ENCODE measurements at regions not wholly inside any gene's neighbourhood (a gene's known extent, or its start where the extent isn't known, plus 50 kb on each side); places are given as distances from the start of the nearest gene placed in this dataset.

DNA sequence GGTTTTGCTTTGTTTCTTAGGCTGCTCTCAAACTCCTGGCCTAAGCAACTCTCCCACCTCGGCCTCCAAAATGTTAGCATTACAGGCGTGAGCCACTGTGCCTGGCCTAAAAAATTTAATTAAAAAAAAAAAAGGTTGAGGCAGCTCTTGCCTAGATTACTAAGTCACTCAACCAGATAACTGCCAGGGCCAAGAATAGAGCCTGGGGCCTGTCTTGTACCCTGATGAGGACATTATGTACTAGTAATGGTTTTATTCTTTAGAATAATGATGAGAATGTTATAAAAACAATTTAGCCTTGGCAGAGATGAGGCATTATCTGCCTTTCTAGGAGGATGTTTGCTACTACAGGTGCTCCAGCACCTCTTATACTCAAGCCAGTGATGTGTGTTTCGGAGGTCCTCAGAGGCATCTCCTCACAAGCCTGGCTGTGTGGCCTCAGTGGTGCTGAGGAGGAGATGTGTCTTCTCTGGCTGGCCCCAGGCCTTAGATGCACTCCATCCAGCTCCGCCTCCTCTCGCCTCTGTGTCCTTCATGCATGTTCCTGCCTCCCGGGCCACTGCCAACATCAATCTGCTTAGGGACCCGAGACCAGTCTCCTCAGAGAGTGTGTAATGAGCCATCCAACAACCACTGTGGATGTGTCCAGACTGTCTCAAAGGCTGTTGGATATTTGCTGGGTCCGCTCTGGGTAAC, 337.7 kb upstream of the GATB start:
- Histone ChIP-seq H3K27me3 (ENCODE audit: low read length) (no peaks in the 10 kb centered on the region), H3K79me2 (ENCODE audit: low read length) (no peaks in the 10 kb centered on the region), H3F3A (ENCODE audit: low read length, unreplicated experiment) (peaks cover 5% of the 10 kb centered on the region), H3K4me3 (ENCODE audit: low read length) (no peak overlapping the region), H3K4me1 (ENCODE audit: insufficient read depth, low read length) (peaks cover 59% of the 10 kb centered on the region), H3K36me3 (ENCODE audit: low read depth, low read length) (no peaks in the 10 kb centered on the region), H2AFZ (ENCODE audit: low read length) (no peak overlapping the region), H4K20me1 (ENCODE audit: low read length) (no peaks in the 10 kb centered on the region), H3K9me2 (replicated peaks; ENCODE audit: low read length) (no peaks in the 10 kb centered on the region), H3K27ac (ENCODE audit: low read length) (no peak overlapping the region), H3K9ac (ENCODE audit: low read length) (no peak overlapping the region), H3K4me2 (ENCODE audit: low read length) (no peak overlapping the region), H3K9me3 (ENCODE audit: low read length) (no peaks in the 10 kb centered on the region)
- no peak for DNase-seq
- ChIA-PET POLR2A (ENCODE audit: unreplicated experiment) (no interaction called here), CTCF (no interaction called here)
- intact Hi-C loops (cut with micrococcal nuclease) = no loop called here
- no TSS peak for BruUV-seq (replicated peaks)
- no peak for ATAC-seq
- TF ChIP-seq EZH2 (IDR thresholded peaks at IDR 0.05; ENCODE audit: low read length, unreplicated experiment) = no peak

- POLR2A ChIA-PET (ENCODE audit: unreplicated experiment) = no interaction called here
- peaks cover 48% of the 10 kb centered on the region for H3K4me1 ChIP-seq (ENCODE audit: insufficient read depth, low read length)
- H3F3A ChIP-seq (ENCODE audit: low read length, unreplicated experiment) = peaks cover 5% of the 10 kb centered on the region
- CTCF ChIA-PET = no interaction called here
- H3K9me3 ChIP-seq (ENCODE audit: low read length) = no peaks in the 10 kb centered on the region
- DNase-seq (no peak), ATAC-seq (no peak)
- no TSS peak for BruUV-seq (replicated peaks)
- no peak overlapping the region for H3K27ac ChIP-seq (ENCODE audit: low read length)
- H4K20me1 ChIP-seq (ENCODE audit: low read length) = no peaks in the 10 kb centered on the region
- H2AFZ ChIP-seq (ENCODE audit: low read length) = no peak overlapping the region
- no peaks in the 10 kb centered on the region for H3K9me2 ChIP-seq (replicated peaks; ENCODE audit: low read length)
- TF ChIP-seq EZH2 (IDR thresholded peaks at IDR 0.05; ENCODE audit: low read length, unreplicated experiment) (no peak), EZH2phosphoT487 (IDR thresholded peaks at IDR 0.05; ENCODE audit: borderline replicate concordance, low read length) (no peak)
- TF ChIP-seq, protein P1, sequence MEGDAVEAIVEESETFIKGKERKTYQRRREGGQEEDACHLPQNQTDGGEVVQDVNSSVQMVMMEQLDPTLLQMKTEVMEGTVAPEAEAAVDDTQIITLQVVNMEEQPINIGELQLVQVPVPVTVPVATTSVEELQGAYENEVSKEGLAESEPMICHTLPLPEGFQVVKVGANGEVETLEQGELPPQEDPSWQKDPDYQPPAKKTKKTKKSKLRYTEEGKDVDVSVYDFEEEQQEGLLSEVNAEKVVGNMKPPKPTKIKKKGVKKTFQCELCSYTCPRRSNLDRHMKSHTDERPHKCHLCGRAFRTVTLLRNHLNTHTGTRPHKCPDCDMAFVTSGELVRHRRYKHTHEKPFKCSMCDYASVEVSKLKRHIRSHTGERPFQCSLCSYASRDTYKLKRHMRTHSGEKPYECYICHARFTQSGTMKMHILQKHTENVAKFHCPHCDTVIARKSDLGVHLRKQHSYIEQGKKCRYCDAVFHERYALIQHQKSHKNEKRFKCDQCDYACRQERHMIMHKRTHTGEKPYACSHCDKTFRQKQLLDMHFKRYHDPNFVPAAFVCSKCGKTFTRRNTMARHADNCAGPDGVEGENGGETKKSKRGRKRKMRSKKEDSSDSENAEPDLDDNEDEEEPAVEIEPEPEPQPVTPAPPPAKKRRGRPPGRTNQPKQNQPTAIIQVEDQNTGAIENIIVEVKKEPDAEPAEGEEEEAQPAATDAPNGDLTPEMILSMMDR (conservative IDR thresholded peaks at IDR 0.05; ENCODE audit: low read depth, low read length) = no peak
- no peaks in the 10 kb centered on the region for H3K36me3 ChIP-seq (ENCODE audit: low read depth, low read length)
- intact Hi-C loops (cut with micrococcal nuclease) = no loop called here
- no peaks in the 10 kb centered on the region for H3K27me3 ChIP-seq (ENCODE audit: low read length)
- H3K4me3 ChIP-seq (ENCODE audit: low read length) = no peak overlapping the region
- no peaks in the 10 kb centered on the region for H3K79me2 ChIP-seq (ENCODE audit: low read length)
- no peak overlapping the region for H3K4me2 ChIP-seq (ENCODE audit: low read length)
- no peak overlapping the region for H3K9ac ChIP-seq (ENCODE audit: low read length)
Measured at GRCh38 chr4:152097371-152097770, 336.6 kb upstream of the GATB start.

DNA sequence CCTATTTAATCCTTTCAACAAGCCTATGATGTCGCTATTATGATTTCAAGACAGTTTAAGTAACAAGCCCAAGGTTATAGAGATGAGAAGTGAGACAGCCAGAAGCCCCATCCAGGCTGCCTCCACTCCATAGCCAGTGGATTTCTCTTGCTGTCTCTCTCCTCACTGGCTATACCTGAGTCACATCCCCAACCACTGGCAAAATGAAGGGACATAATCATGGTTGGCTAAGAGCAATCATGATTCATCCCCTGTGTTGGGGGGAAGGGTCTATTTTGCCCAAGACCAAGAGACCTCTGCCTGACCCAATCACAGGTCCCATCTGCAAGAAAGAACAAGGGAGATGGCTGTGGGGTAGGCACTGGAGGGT, 334.9 kb upstream of the GATB start:
- H3K9ac ChIP-seq (ENCODE audit: low read length) = no peak overlapping the region
- no peak overlapping the region for H3K4me3 ChIP-seq (ENCODE audit: low read length)
- H3K9me3 ChIP-seq (ENCODE audit: low read length) = no peaks in the 10 kb centered on the region
- no peaks in the 10 kb centered on the region for H3K9me2 ChIP-seq (replicated peaks; ENCODE audit: low read length)
- no peaks in the 10 kb centered on the region for H3K36me3 ChIP-seq (ENCODE audit: low read depth, low read length)
- H3K27ac ChIP-seq (ENCODE audit: low read length) = peak overlapping the region; percentile 71
- TF ChIP-seq EZH2 (IDR thresholded peaks at IDR 0.05; ENCODE audit: low read length, unreplicated experiment) (no peak), EZH2phosphoT487 (IDR thresholded peaks at IDR 0.05; ENCODE audit: borderline replicate concordance, low read length) (no peak)
- TF ChIP-seq, protein P1 (conservative IDR thresholded peaks at IDR 0.05; ENCODE audit: low read depth, low read length) = no peak
- H2AFZ ChIP-seq (ENCODE audit: low read length) = no peak overlapping the region
- ChIA-PET CTCF (no interaction called here), POLR2A (ENCODE audit: unreplicated experiment) (no interaction called here)
- no peaks in the 10 kb centered on the region for H4K20me1 ChIP-seq (ENCODE audit: low read length)
- intact Hi-C loops (cut with micrococcal nuclease) = loop anchor here (1.0 kb wide), 2 partner anchors 85 to 105 kb away; no protein-coding TSS in a partner anchor
- H3K4me1 ChIP-seq (ENCODE audit: insufficient read depth, low read length) = peaks cover 32% of the 10 kb centered on the region
- peak overlapping the region; percentile 43 for H3K4me2 ChIP-seq (ENCODE audit: low read length)
- DNase-seq (peak; percentile 46), ATAC-seq (peak; percentile 51)
- BruUV-seq (replicated peaks) = no TSS peak
- no peaks in the 10 kb centered on the region for H3K27me3 ChIP-seq (ENCODE audit: low read length)
- H3F3A ChIP-seq (ENCODE audit: low read length, unreplicated experiment) = no peaks in the 10 kb centered on the region
- no peaks in the 10 kb centered on the region for H3K79me2 ChIP-seq (ENCODE audit: low read length)

Data from PC-3 (cell line).